ENCODE measurements at regions not wholly inside any gene's neighbourhood (a gene's known extent, or its start where the extent isn't known, plus 50 kb on each side); places are given as distances from the start of the nearest gene placed in this dataset.

- H3K4me3 ChIP-seq (ENCODE audit: low read depth, low read length), result no peak overlapping the region
- no peak for TF ChIP-seq CTCF (IDR thresholded peaks at IDR 0.05; ENCODE audit: borderline replicate concordance, insufficient read depth, low read depth, low read length)
Observed at GRCh38 chr1:4045397-4046010, 145.4 kb upstream of the C1orf174 start.

- no peak overlapping the region for H3K4me3 ChIP-seq (ENCODE audit: low read depth, low read length)
- no peak for TF ChIP-seq CTCF (IDR thresholded peaks at IDR 0.05; ENCODE audit: borderline replicate concordance, insufficient read depth, low read depth, low read length)
Observed at GRCh38 chr1:4046836-4047461, 146.9 kb upstream of the C1orf174 start.

GRCh38 chr1:4047666-4048065 is 147.6 kb upstream of the C1orf174 start:
- no peak overlapping the region for H3K4me3 ChIP-seq (ENCODE audit: low read depth, low read length)
- no peak for TF ChIP-seq CTCF (IDR thresholded peaks at IDR 0.05; ENCODE audit: borderline replicate concordance, insufficient read depth, low read depth, low read length)

- no peak overlapping the region for H3K4me3 ChIP-seq (ENCODE audit: low read depth, low read length)
- no peak for TF ChIP-seq CTCF (IDR thresholded peaks at IDR 0.05; ENCODE audit: borderline replicate concordance, insufficient read depth, low read depth, low read length)
Observed at GRCh38 chr1:4048076-4048475, 148.0 kb upstream of the C1orf174 start.

GRCh38 chr1:4048921-4049320 is 148.8 kb upstream of the C1orf174 start:
- no peak for TF ChIP-seq CTCF (IDR thresholded peaks at IDR 0.05; ENCODE audit: borderline replicate concordance, insufficient read depth, low read depth, low read length)
- no peak overlapping the region for H3K4me3 ChIP-seq (ENCODE audit: low read depth, low read length)

GRCh38 chr1:4050998-4051397 is 150.9 kb upstream of the C1orf174 start:
- H3K4me3 ChIP-seq (ENCODE audit: low read depth, low read length), result no peak overlapping the region
- TF ChIP-seq CTCF (IDR thresholded peaks at IDR 0.05; ENCODE audit: borderline replicate concordance, insufficient read depth, low read depth, low read length), result no peak

GRCh38 chr1:4052657-4053056 is 152.6 kb upstream of the C1orf174 start:
- H3K4me3 ChIP-seq (ENCODE audit: low read depth, low read length), result no peak overlapping the region
- TF ChIP-seq CTCF (IDR thresholded peaks at IDR 0.05; ENCODE audit: borderline replicate concordance, insufficient read depth, low read depth, low read length), result no peak
